GM18508 (cell line): ENCODE measurements at regions not wholly inside any gene's neighbourhood (a gene's known extent, or its start where the extent isn't known, plus 50 kb on each side); places are given as distances from the start of the nearest gene placed in this dataset.
A peak's percentile ranks its signal among the peaks of the same experiment; 100 is the strongest.

ENCODE experiments used
- ATAC-seq: cut with Tn5 transposase; IDR thresholded peaks from one replicate; pipeline ENCODE4 v1.9.1; 2021; ENCODE audit warnings: moderate number of reproducible peaks; ENCODE audit not compliant: insufficient read depth, unreplicated experiment

DNA sequence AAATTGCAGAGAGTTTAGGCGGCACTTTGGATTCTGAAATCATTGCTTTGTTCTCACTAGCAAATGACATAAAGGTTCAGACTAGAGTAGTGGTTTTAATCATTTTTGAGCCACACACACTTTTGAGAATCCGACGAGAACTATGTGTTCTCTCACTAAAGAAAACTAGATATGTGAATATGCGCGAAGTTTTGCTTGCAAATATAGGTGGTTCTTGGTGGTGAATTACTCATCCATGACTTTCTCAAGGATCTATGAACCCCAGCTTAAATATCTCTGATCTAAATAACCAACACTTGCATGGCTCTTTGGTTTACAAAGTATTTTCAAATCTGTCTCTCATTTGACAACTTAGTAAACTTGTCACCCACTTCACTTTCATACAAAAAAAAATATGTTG, 54.8 kb downstream of the NOG start:
- ATAC-seq, result no peak

DNA sequence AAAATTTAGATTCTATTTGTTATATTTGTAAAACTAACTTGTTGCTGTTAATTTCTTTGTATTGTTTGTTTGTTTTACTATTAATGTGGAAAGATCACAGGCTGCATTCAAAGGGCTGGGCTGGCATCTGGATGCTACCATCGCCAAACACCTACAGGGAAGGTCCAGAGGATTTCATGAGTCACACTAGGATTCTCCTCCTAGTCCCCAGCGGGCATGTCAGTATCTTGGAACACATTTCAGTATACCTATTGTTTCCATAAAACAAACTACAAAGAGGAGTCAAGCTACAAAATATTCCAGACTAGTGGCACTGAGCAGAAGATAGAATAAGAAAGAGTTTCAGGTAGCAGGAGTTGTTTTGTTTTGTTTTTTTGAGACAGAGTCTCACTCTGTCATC, 55.3 kb downstream of the NOG start:
- ATAC-seq, result no peak

DNA sequence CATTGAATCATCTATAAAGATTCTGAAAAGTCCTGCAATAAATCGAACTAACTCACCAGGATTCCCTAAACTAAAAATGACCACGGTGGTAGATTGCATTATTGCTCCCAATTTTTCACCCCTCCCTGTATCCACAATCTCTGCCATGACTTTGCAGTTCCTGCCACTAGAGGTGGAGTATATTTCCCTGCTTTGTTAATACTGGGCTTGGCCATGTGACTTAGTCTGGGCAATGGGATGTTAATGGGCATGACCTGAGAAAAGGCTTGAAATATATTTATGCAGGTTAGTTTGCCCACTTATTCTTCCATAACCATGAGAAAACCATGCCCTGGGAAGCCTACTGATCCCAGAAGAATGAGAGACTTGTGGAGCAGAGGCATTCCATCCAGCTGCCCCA, 59.1 kb downstream of the NOG start:
- ATAC-seq, result no peak

DNA sequence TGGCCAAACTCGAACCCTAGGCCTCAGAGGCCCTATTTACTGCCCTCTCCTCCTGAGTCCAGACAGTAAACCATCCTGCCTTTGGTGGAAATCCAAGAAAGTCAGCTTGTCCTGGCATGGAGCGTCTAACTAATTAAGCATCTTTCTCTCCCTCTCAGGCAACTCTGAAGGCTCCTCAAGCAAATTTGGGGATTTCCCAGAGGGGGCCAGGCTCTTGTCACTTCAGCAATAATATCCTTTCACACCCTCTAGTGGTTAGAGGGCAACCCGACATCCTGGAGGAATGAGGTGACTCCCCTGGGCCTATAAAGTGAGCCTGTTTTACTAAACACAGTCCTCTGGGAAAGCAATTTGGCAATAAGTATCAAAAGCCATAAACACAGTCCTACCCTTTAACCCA, 60.4 kb downstream of the NOG start:
- peak; percentile 98 for ATAC-seq

DNA sequence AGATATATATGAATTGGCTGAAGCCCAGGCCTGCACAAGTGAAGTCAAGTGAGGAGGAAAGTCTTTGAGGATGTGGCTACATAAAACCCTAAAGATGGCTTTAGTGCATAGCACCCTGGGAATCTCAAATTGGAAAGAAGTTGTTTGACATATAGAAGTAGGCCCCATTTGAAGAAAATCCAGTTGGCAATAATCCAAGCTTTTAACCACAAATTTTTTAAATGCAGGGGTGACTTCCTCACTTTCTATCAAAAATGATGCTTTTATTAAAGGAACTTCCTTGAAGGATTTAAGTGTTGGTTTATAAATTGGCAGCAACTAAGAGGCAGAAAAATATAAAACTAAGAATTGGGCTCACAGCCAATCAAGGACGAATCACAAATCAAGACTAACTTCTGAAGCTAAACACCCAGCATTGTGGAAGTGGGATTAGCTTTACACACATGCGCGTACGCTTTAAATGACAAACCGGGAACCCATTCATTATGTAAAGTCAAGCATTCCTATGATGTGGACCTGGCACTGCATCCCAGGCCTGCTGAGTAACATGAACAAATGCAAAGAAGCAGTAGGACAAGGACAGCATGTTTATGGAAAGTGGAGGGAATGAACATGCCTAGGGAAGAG, 63.3 kb downstream of the NOG start:
- ATAC-seq, result no peak

DNA sequence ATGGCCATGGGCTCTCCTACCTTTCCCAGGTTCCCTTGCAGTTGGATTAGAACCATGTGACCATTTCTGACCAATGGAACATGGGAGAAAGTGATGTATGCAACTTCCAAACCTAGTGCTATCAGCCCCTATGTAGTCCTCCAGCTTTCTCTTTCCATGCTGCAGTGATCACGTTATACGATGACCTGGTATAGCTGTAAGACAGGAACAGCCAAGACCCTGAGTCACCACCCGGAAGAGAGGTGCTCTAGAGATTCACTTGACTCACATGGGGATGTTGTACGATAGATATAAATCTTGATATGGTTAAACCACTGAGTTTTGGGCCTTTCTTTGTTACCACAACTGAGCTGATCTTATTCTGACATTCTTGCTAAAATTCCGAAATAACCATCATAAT, 65.1 kb downstream of the NOG start:
- no peak for ATAC-seq

DNA sequence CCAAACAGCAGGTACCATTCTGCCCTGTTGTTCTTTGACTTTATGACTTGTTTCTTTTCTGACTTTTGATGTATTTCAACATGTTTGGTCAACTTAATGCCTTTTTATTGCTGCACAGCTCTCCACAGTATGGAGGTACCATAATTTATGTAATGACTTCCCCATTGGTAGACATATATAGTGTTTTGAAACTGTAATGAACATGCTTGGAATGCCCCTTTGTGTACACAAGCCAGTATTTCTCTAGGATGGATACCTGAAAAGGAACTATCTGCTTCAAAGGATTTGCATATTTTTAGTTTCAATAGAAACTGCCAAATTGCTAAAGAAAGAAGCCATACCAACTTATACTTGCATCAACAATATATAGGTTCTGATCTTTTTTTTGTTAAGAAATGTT, 66.1 kb downstream of the NOG start:
- no peak for ATAC-seq

DNA sequence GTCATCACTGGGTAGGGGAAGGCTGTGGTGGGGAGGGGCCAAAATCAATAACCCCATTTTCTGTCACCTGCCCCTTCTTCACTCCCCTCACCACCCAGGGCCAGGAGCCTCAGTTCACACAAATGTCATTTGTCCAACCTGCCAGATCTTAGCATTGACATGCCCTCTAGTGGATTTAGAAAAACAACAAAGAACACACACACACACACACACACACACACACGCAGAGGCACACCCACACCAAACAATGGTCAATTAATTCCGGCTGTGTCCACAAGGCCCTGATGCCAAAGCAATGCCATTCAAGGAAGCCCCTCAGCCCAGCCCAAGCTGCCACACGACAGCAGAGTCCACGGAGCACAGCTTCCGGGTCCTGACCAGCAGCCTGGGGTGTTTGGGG, 68.4 kb downstream of the NOG start:
- no peak for ATAC-seq

DNA sequence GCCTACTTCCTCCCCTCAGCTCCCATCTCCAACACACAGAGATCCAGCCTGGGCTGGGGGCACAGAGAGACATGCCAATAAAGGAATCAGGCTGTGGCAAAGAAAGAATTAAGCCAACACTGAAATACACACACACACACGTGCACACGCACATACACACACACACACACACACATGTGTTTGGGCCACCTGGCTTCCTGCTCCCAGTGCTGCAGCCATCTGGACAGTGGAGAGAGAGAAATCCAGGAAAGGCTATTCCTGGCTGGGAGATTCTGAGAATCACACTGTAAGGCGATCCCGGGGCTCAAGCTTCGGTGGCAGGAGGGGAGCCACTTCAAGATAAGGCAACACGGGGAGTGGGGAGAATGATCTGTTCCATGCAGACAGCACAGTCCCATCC, 72.4 kb downstream of the NOG start:
- no peak for ATAC-seq

DNA sequence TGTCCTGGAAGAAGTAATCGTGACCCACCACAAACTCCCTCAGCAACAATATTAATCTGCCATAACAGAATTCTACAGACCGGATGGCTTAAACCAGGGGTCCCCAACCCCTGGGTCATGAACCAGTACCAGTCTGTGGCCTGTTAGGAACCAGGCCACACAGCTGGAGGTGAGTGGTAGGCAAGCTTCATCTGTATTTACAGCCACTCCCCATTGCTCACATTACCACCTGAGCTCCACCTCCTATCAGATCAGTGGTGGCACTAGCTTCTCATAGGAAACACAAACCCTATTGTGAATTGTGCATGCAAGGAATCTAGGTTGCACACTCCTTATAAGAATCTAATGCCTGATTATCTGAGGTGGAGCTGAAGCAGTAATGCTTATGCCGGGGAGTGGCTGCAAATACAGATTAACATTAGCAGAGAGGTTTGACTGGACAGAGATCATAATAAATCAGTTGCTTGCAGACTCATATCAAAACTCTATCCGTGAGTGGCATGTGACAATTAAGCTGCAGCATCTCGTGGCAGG, 74.5 kb downstream of the NOG start:
- ATAC-seq, result no peak

DNA sequence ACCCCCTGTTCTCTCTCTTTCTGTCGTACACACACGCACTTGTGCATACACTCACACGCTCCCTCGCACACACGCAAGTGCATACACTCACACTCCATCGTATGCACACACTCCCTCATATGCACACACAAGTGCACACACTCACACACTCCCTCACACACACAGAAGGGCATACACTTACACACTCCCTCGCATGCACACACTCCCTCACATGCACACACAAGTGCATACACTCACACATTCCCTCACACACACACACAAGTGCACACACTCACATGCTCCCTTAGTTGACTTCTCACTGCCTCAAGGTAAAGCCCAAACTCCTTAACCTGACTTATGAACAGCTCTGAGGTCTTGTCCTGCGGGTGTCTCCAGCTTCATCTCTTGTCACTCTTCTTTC, 78.7 kb downstream of the NOG start:
- no peak for ATAC-seq

DNA sequence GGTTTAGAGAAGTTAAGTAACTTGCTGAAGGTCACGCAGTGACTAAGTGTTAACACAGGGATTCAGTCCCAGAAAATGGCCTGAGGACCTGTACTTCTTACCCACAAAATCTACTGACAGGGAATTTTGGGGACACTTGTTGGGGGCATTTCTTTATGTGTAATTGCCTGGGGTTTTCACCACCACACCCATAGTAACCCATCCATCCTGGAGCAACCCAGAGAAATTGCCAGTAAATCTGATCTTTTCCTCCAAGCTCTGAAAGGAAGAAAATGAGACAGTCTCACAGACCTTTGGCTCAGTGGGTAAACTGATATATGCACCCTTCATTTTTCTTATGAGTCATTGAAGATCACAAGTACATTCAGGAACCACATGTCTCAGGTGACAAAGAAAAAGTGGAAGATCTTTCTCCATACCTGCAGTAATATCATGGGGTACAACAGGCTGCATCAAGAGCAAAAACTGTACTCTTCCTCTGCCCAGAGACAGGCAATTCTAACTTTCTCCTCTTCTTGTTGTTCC, 81.0 kb downstream of the NOG start:
- ATAC-seq, result no peak

DNA sequence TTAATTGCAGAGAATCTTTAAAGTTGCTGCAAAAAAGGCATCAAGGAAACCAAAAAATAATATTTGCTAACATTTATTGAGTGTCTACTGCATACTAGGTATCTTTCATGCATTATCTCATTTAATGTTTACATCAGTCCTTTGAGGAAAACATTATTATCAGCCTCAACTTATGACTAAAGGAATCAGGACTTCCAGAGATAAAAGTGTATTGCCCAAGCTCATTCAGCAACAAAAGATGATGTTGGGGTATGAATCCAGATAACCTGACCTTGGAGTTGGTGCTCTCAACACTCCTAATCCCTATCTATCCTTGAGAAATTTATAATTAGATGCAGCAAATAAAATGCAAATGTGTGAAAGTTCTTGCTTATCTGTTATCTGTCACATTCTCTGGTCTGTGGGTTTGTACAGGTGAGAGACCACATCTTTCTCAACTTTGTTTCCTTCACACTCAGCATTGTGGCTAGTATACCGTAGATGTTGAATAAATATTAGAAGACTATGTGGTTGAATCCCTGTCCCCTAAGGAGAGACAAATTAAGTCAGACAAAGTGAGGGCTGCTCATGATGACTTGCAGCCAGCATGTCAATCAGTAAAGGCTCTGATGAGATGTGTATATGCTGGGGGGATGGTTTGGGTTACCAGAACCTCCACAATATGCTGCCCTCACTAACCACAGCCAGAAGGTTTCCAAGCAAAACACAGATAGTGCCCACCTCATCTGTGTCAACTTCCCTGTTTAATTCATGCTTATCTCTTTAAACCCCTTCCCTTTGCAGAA, 82.6 kb downstream of the NOG start:
- no peak for ATAC-seq

DNA sequence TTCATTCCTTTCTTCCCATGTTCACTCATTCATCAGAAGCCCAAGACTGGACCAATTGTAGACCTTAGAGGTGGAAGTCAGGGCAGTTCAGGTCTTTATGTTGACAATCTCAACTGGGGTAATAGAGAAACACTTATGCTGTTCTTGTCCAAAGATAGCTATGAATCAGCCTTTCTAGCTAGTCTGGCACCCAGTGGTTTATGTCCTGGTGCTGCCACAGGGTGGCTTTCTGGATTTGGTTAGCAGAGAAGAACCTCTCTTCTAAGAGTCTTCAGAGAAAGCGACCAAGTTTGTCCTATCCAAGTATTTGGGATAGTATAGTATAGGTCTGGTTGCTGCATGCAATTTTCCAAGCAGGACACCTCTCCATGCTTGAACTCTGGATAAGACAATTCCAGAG, 83.3 kb downstream of the NOG start:
- ATAC-seq, result no peak

DNA sequence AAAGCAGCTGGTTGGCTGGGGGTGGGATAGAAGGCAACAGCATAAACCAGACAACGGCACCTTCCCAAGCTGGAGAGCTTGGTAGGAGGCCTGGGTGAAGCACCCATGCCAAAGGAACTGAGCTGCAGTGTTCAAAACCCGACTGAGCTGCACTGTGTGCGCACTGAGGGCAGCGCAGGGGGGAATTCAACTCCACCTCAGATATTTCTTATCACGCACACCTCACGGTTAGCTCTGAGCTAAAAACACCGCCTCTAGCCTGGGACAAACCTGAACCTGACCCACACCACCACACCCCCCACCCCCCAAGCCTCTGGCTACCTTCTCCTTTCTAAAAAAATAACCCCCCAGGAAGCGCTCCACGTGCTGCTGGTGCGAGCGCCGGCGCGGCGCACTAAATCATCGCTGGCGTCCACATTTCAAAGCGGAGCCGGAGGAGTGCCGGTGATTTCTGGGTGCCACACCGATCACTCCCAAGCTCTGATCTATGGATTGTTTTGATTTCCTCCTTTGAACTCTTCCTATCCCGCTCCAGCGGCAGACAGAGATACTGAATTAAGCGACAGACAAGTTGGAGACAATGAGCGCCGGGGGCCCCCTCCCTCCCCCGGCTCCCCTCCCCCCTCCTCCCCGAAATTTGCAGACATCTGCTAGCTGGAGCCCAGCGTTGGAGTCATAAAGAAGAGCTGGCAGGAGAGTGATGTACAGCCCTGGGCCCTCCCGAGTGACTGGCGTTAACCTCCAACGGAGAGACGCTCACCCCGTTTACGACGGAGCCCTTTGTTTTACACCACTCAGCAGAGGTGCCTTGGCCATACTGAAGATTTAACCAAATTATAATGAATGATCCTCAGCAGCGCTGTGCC, 85.0 kb downstream of the NOG start:
- no peak for ATAC-seq

DNA sequence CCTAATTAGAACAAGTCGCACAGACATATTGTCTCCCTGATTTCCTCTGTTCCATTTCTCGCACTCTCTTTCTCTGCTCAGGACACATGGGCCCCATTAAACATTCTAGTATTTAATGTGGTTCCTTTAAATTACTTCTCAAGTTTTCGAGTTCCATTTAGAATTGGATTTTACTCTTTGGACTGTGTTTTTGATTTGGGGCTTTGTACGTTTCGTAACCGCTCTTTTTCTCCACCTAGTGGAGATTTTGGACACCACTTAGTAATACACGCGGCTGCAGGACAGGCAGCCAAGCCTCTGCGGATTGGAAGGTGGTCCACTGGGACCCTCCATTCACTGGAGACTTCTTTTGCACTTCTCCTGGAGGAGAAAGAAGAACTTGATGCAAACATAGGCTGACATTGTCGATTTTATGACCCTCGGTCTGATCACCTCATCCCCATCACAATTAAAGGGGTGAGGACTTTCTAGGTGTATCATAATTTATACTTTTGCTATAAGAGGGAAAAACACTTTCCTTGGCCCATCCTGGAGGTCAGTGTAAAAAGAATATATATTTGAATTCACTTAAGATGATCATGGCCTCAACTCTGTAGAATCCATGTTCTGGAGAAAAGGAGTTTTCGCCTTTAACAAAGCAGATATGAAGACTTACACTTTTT, 85.7 kb downstream of the NOG start:
- ATAC-seq, result no peak

DNA sequence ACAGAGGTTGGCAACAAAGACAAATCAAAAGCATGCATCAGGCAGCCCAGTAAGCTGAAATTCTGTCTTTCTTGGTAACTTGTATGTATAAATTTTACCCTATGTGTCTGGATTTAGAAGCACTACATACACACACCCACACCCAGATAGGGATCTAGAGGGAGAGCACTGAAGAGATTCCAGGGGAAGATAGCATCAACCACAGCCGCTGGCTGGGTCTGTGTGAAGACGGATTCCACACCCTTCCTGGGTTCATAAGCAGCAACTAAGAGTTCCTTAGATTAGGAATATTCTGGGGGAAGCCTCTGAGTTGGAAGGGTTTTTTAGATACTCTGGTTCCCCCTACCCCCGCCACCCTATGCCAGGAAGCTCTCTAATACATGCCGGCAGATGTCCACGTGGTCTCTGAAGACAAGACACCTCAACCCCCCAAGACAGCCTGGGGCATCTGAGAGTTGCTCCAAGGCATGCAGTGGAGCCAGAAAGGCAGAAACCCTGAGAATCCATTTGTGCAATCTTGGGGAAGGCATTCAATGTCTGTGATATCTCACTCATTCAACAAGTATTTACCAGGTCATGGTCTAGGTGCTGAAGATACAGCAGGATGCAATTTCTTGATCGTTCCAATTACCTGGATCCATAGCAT, 86.4 kb downstream of the NOG start:
- ATAC-seq, result no peak

DNA sequence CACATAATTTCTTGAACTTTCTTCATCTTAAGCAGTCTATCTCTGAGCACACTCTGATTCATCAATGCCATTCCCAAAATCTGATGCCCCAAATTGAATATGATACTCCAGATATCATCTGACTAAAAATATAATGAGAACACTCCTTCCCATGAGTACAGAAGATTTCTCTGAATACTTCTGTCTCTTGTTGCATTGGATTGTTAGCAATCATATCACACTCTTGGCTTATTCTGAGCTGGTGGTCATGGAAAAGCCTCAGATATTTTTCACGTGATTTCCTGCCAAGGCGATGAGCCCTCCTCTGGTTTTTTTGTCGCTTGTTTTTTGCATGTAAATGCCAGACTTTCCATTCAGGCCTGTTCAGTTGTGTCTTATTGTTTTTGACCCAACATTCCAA, 87.2 kb downstream of the NOG start:
- ATAC-seq, result no peak

DNA sequence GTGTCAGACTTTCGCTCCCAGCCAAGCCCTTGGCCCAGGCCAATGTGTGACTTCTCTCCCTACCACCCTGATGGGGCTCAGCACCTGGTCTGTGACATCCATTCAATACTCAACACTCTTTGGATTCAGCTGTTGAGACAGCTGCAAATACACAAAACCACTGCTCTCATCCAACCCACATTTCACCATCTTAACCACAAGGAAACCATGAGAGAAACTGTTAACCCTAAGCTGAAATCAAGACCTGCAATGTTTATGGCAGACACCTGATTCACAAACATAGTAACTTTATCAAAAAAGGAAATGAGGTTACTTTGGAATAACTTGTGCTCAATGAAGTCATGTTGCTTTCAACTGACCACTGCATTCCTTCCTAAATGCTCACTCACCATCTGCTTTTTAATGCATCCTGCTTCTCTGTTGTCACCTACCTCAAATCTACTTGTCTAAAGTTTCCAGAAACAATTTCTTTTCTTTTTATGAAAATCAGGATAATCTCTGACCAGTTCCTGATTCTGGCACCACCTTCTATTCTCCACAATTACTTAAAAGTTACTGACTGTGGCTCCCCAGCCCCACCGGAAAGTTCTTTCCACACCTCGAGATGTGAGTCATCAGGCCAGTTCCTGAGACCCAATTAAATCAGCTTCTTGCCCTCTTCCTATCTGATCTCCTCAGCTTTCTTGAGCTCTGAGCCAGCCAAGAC, 88.2 kb downstream of the NOG start:
- ATAC-seq, result no peak
